ENCODE measurements at regions not wholly inside any gene's neighbourhood (a gene's known extent, or its start where the extent isn't known, plus 50 kb on each side); places are given as distances from the start of the nearest gene placed in this dataset.

DNA sequence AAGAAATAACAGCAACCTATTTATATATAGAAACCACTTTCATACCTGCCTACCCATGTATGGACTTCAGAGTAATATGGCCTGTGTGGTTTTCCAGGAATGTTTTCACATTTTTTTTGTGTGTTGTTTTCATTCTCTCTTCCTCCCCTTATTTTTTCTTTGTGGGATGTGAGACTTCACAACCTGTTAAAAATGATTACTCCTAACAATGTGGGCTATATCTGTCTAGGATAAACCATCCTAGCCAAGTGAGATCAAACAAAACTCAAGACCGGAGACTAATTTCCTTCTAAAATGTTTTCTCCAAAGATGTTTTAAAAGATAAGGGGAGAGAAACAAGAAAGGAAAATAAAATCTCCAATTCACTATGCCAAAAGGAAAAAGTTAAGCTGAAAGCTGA is 106.1 kb upstream of the DIPK2B start:
- no peak overlapping the region for H3K27ac ChIP-seq (ENCODE audit: low read depth, low read length)
- no peak overlapping the region for H3K4me3 ChIP-seq (ENCODE audit: low read depth, low read length)
- H3K9ac ChIP-seq (ENCODE audit: low read length), result no peak overlapping the region
- no peaks in the 10 kb centered on the region for H3K4me1 ChIP-seq (ENCODE audit: control insufficient read depth, insufficient read depth, low read length)
- H3K9me3 ChIP-seq (ENCODE audit: control insufficient read depth, insufficient read depth, low read depth, low read length), result 0 out of 2 replicates have a peak, but pooled peaks cover 7% of the 10 kb centered on the region
- no peaks in the 10 kb centered on the region for H3K27me3 ChIP-seq (ENCODE audit: control insufficient read depth, insufficient read depth, low read length)
- no peaks in the 10 kb centered on the region for H3K36me3 ChIP-seq (ENCODE audit: control insufficient read depth, insufficient read depth, low read length)

GRCh38 chrX:45300638-45301037 is 100.0 kb upstream of the DIPK2B start:
- Histone ChIP-seq H3K4me3 (ENCODE audit: low read depth, low read length) (no peak overlapping the region), H3K27me3 (ENCODE audit: control insufficient read depth, insufficient read depth, low read length) (no peaks in the 10 kb centered on the region; the same call in 1 of the 2 replicates), H3K27ac (ENCODE audit: low read depth, low read length) (no peak overlapping the region), H3K36me3 (ENCODE audit: control insufficient read depth, insufficient read depth, low read length) (no peaks in the 10 kb centered on the region), H3K4me1 (ENCODE audit: control insufficient read depth, insufficient read depth, low read length) (0 out of 2 replicates have a peak, but pooled peaks cover 4% of the 10 kb centered on the region), H3K9me3 (ENCODE audit: control insufficient read depth, insufficient read depth, low read depth, low read length) (0 out of 2 replicates have a peak, but pooled peaks cover 4% of the 10 kb centered on the region), H3K9ac (ENCODE audit: low read length) (no peak overlapping the region)

DNA sequence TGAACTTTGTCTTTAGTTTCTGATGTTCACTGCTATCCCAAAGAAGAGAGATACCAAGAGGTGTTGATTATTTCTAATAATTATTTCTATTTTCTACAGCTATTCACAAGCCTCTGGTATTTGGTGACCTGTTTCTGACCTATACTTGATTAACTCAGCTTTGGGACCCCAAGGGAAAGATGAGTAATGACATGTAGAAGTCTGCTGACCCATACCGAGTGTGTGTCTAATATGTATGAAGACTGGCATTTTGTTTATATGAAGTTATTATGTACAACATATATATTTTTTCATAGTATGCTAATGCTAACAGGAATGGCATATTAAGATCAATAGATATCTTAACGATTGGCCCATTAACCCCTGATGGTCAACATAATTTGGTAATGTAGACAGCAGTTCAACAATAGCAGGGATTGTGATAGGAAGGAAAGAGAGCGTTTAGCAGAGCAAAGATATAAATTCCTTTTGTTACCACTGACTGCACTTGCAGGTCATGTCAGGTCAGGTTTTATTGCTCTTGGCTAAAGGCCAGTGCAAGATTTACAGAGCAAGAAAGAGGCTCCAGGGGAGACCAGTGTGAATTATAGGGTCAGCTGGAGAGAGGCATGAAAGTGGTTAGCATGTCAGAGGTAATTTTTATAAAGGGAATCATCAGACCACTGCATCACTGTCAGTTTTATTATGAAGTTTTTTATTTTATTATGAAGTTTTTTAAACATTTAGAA is 94.7 kb upstream of the DIPK2B start:
- no peak overlapping the region for H3K27ac ChIP-seq (ENCODE audit: low read depth, low read length)
- no peaks in the 10 kb centered on the region; the same call in 1 of the 2 replicates for H3K27me3 ChIP-seq (ENCODE audit: control insufficient read depth, insufficient read depth, low read length)
- H3K4me3 ChIP-seq (ENCODE audit: low read depth, low read length), result no peak overlapping the region
- 0 out of 2 replicates have a peak, but pooled peaks cover 4% of the 10 kb centered on the region for H3K4me1 ChIP-seq (ENCODE audit: control insufficient read depth, insufficient read depth, low read length)
- no peak overlapping the region for H3K9ac ChIP-seq (ENCODE audit: low read length)
- no peaks in the 10 kb centered on the region for H3K36me3 ChIP-seq (ENCODE audit: control insufficient read depth, insufficient read depth, low read length)
- peaks cover 3% of the 10 kb centered on the region; the same call in 1 of the 2 replicates for H3K9me3 ChIP-seq (ENCODE audit: control insufficient read depth, insufficient read depth, low read depth, low read length)

- Histone ChIP-seq H3K4me1 (ENCODE audit: control insufficient read depth, insufficient read depth, low read length) (no peaks in the 10 kb centered on the region), H3K27me3 (ENCODE audit: control insufficient read depth, insufficient read depth, low read length) (no peaks in the 10 kb centered on the region; the same call in 1 of the 2 replicates), H3K27ac (ENCODE audit: low read depth, low read length) (no peak overlapping the region), H3K9me3 (ENCODE audit: control insufficient read depth, insufficient read depth, low read depth, low read length) (peaks cover 22% of the 10 kb centered on the region), H3K4me3 (ENCODE audit: low read depth, low read length) (no peak overlapping the region), H3K36me3 (ENCODE audit: control insufficient read depth, insufficient read depth, low read length) (no peaks in the 10 kb centered on the region), H3K9ac (ENCODE audit: low read length) (no peak overlapping the region)
Measured at GRCh38 chrX:45274576-45274975, 73.9 kb upstream of the DIPK2B start.

DNA sequence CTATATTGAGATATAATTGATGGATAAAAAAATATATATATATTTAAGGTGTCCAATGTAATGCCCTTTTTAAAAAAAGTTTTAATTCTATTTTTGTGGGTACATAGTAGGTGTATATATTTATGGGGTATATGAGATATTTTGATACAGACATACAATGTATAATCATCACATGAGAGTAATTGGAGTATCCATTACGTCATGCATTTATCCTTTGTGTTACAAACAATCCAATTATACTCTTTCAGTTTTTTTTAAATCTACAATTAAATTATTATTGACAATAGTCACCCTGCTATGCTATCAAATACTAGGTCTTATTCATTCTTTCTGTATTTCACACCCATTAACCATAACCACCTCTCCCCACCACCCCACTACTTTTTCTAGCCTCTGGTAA is 66.3 kb upstream of the DIPK2B start:
- Histone ChIP-seq H3K36me3 (ENCODE audit: control insufficient read depth, insufficient read depth, low read length) (no peaks in the 10 kb centered on the region), H3K4me1 (ENCODE audit: control insufficient read depth, insufficient read depth, low read length) (no peaks in the 10 kb centered on the region), H3K4me3 (ENCODE audit: low read depth, low read length) (no peak overlapping the region), H3K9ac (ENCODE audit: low read length) (no peak overlapping the region), H3K27ac (ENCODE audit: low read depth, low read length) (no peak overlapping the region), H3K9me3 (ENCODE audit: control insufficient read depth, insufficient read depth, low read depth, low read length) (peaks cover 16% of the 10 kb centered on the region; the same call in 1 of the 2 replicates), H3K27me3 (ENCODE audit: control insufficient read depth, insufficient read depth, low read length) (no peaks in the 10 kb centered on the region)

DNA sequence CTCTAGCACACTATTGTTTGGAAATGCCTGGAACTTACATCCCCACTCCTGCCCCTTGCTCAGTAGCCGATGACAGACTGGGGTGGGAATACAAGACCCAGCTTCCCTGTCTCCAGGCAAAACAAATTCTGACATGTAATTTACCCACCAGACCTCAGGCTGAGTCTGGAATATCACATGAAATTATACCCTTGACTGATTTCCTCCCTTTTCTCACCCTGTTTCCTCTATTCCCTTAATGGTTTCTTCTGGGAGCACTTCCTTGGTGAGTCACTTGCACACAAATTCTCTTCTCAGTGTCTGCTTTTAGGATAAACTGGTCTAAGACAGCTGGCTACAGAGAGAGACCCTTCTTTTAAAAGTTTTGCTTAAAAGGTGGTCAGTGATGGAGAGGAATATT is 65.8 kb upstream of the DIPK2B start:
- no peaks in the 10 kb centered on the region for H3K4me1 ChIP-seq (ENCODE audit: control insufficient read depth, insufficient read depth, low read length)
- no peak overlapping the region for H3K27ac ChIP-seq (ENCODE audit: low read depth, low read length)
- H3K9me3 ChIP-seq (ENCODE audit: control insufficient read depth, insufficient read depth, low read depth, low read length), result peaks cover 22% of the 10 kb centered on the region; the same call in 1 of the 2 replicates
- no peak overlapping the region for H3K4me3 ChIP-seq (ENCODE audit: low read depth, low read length)
- no peaks in the 10 kb centered on the region for H3K27me3 ChIP-seq (ENCODE audit: control insufficient read depth, insufficient read depth, low read length)
- H3K9ac ChIP-seq (ENCODE audit: low read length), result no peak overlapping the region
- H3K36me3 ChIP-seq (ENCODE audit: control insufficient read depth, insufficient read depth, low read length), result no peaks in the 10 kb centered on the region

DNA sequence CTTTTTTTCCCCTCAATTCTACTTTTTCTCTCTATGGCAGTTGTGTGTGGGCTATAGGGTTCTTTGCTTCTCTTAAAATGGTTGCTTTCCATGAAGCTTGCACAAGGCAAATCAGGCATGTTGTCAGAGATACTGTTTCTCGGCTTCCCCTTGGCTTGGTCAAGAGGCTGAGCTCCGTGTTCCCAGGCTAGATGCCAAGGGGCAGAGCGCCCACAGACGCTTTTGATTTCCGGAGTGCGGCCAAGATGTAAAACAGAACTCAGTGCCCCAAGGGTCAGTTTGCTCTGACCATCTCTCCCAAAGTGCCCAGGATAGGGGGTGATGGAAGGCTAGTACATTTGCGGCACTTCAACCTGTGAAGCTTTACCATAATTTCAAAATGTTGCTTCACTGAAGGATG is 64.2 kb upstream of the DIPK2B start:
- no peaks in the 10 kb centered on the region for H3K27me3 ChIP-seq (ENCODE audit: control insufficient read depth, insufficient read depth, low read length)
- H3K9me3 ChIP-seq (ENCODE audit: control insufficient read depth, insufficient read depth, low read depth, low read length), result peaks cover 15% of the 10 kb centered on the region; the same call in 1 of the 2 replicates
- no peak overlapping the region for H3K4me3 ChIP-seq (ENCODE audit: low read depth, low read length)
- no peak overlapping the region for H3K9ac ChIP-seq (ENCODE audit: low read length)
- H3K27ac ChIP-seq (ENCODE audit: low read depth, low read length), result no peak overlapping the region
- H3K4me1 ChIP-seq (ENCODE audit: control insufficient read depth, insufficient read depth, low read length), result 0 out of 2 replicates have a peak, but pooled peaks cover 3% of the 10 kb centered on the region
- no peaks in the 10 kb centered on the region for H3K36me3 ChIP-seq (ENCODE audit: control insufficient read depth, insufficient read depth, low read length)

DNA sequence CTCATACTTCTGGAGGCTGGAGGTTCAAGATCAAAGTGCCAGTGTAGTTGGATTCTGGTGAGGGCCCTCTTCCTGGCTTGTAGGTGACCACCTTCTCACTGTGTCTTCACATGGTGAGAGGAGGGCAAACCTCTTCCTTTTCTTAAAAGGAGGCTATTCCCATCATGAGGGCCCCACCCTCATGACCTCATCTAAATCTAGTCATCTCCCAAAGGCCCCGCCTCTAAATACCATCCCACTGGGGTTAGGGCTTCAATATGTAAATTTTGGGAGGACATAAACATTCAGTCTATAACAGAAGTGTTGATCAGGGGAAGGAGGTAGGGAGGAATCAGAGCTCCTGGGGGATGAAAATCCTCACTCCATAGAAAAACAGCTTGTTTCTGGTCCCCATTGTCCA is 60.8 kb upstream of the DIPK2B start:
- no peak overlapping the region for H3K4me3 ChIP-seq (ENCODE audit: low read depth, low read length)
- no peaks in the 10 kb centered on the region for H3K27me3 ChIP-seq (ENCODE audit: control insufficient read depth, insufficient read depth, low read length)
- H3K4me1 ChIP-seq (ENCODE audit: control insufficient read depth, insufficient read depth, low read length), result 0 out of 2 replicates have a peak, but pooled peaks cover 3% of the 10 kb centered on the region
- no peak overlapping the region for H3K9ac ChIP-seq (ENCODE audit: low read length)
- no peaks in the 10 kb centered on the region for H3K36me3 ChIP-seq (ENCODE audit: control insufficient read depth, insufficient read depth, low read length)
- H3K27ac ChIP-seq (ENCODE audit: low read depth, low read length), result no peak overlapping the region
- peaks cover 22% of the 10 kb centered on the region; the same call in 1 of the 2 replicates for H3K9me3 ChIP-seq (ENCODE audit: control insufficient read depth, insufficient read depth, low read depth, low read length)

DNA sequence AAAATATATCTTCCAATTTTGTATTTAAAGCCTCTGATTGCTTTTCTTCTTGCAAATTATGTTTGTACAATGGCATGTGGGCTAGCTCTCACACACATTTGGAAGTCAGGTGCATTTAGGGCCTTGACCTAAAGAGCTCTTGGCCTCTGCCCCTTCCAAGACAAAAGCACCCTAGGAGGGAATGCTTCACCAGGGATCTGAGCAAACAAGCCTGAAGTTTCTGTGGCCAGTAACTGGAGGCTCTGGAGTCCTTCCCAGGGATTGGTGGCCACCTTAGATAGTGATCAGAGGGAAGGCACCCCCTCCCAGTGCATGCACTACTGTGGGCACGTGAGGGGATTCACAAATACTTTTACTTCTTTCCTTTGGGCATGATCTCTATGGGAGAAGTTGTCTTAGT is 60.3 kb upstream of the DIPK2B start:
- Histone ChIP-seq H3K27ac (ENCODE audit: low read depth, low read length) (no peak overlapping the region), H3K9ac (ENCODE audit: low read length) (no peak overlapping the region), H3K4me3 (ENCODE audit: low read depth, low read length) (no peak overlapping the region), H3K9me3 (ENCODE audit: control insufficient read depth, insufficient read depth, low read depth, low read length) (peaks cover 22% of the 10 kb centered on the region; the same call in 1 of the 2 replicates), H3K27me3 (ENCODE audit: control insufficient read depth, insufficient read depth, low read length) (no peaks in the 10 kb centered on the region), H3K36me3 (ENCODE audit: control insufficient read depth, insufficient read depth, low read length) (no peaks in the 10 kb centered on the region), H3K4me1 (ENCODE audit: control insufficient read depth, insufficient read depth, low read length) (0 out of 2 replicates have a peak, but pooled peaks cover 3% of the 10 kb centered on the region)

DNA sequence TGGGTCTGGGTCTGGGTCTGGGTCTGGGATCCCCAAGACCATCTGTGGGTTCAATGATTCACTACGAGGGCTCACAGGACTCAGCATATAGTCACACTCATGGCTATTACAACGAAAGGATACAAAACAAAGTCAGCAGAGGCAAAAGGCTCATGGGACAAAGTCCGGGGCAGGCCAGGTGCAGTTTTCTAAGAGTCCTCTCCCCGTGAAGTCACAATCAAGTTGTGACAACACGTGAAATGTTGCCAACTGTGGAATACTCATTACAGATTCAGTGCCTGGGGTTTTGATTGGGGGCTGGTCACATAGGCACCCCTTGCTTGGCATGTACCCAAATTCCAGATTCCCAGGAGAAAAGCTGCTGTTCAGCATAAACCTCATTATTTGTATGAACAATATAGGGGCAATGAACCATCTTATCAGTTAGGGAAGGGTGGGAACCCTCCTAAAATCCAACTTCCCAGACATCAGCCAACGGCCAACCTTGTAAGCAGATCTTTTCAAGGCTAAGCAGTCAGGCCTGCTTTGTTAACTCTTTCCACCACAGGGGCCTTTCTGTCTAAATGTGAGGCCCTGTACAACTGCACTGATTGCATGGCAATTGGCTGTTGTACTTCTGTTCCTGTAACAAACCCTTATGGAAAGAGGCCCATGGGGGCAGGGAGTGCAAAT is 58.2 kb upstream of the DIPK2B start:
- H3K4me1 ChIP-seq (ENCODE audit: control insufficient read depth, insufficient read depth, low read length), result 0 out of 2 replicates have a peak, but pooled peaks cover 3% of the 10 kb centered on the region

More for the DNA sequence above, 58.2 kb upstream of the DIPK2B start:
- no peaks in the 10 kb centered on the region for H3K27me3 ChIP-seq (ENCODE audit: control insufficient read depth, insufficient read depth, low read length)
- peaks cover 22% of the 10 kb centered on the region; the same call in 1 of the 2 replicates for H3K9me3 ChIP-seq (ENCODE audit: control insufficient read depth, insufficient read depth, low read depth, low read length)
- no peak overlapping the region for H3K4me3 ChIP-seq (ENCODE audit: low read depth, low read length)
- H3K9ac ChIP-seq (ENCODE audit: low read length), result no peak overlapping the region
- no peaks in the 10 kb centered on the region for H3K36me3 ChIP-seq (ENCODE audit: control insufficient read depth, insufficient read depth, low read length)
- H3K27ac ChIP-seq (ENCODE audit: low read depth, low read length), result no peak overlapping the region

Measured in HUES6 (cell line).